GM12878 (cell line): ENCODE measurements at regions not wholly inside any gene's neighbourhood (a gene's known extent, or its start where the extent isn't known, plus 50 kb on each side); places are given as distances from the start of the nearest gene placed in this dataset.

ENCODE experiments used
- ATAC-seq: fragments of 200-7000 bp; cut with Tn5 transposase; 3 replicates; pipeline ENCODE4 v1.9.1; 2020; ENCODE audit warnings: mild to moderate bottlenecking, moderate library complexity
- BruUV-seq: library from RNA; stranded (reverse); fragments of 400-500 nt; replicated peaks from 2 replicates; lab custom pipeline; 2021; lab: Mats Ljungman, UMichigan
- CTCF ChIA-PET: fragments of 300-600 bp; sonication (Branson Sonifier 250); formaldehyde crosslinking; extraction: SDS; loops from one replicate; lab custom pipeline; 2021; ENCODE audit warnings: inconsistent platforms; lab: Yijun Ruan, JAX
- POLR2A ChIA-PET: fragments of 350-600 bp; formaldehyde crosslinking; extraction: SDS; loops from one replicate; lab custom pipeline; 2021; ENCODE audit warnings: inconsistent platforms; lab: Charles Lee
- RAD21 ChIA-PET: fragments of 300-600 bp; sonication (Branson Sonifier 250); formaldehyde crosslinking; loops from one replicate; lab custom pipeline; 2023; ENCODE audit warnings: antibody characterized with exemption; ENCODE audit not compliant: unreplicated experiment; lab: Charles Lee
- SMC1A ChIA-PET: fragments of 300-600 bp; sonication (Branson Sonifier 250); formaldehyde crosslinking; loops from one replicate; lab custom pipeline; 2023; ENCODE audit not compliant: unreplicated experiment, uncharacterized antibody; lab: Charles Lee
- DNase-seq: peaks from one replicate; pipeline ENCODE4 v3.0.0-alpha.2; 2011; ENCODE audit warnings: low read depth, low spot score
- FAIRE-seq: peaks from 3 replicates; lab custom pipeline; 2011; peaks lifted over from hg19 to GRCh38; lab: Jason Lieb, UNC
- H2AFZ ChIP-seq: 2 replicates; pipeline ENCODE4 v1.6.0; 2011; ENCODE audit warnings: low read depth, low read length, control low read depth; ENCODE audit not compliant: control insufficient read depth
- H3K27ac ChIP-seq: 2 replicates; pipeline ENCODE4 v1.5.1; 2011; ENCODE audit warnings: control low read depth; ENCODE audit not compliant: control insufficient read depth, insufficient read depth
- H3K27me3 ChIP-seq, 2 experiments: replicated peaks in 1 of 2; 2 replicates each; pipeline versions ENCODE4 v1.6.0 to v1.6.1; 2011; ENCODE audit warnings: low read length in 1 of 2; ENCODE audit not compliant: control insufficient read depth in 2 of 2, insufficient read depth in 2 of 2
- H3K36me3 ChIP-seq, 2 experiments: 2 replicates each; pipeline ENCODE4 v1.5.1; 2011; ENCODE audit warnings: low read length in 1 of 2; ENCODE audit not compliant: control insufficient read depth in 2 of 2, insufficient read depth in 2 of 2
- H3K4me1 ChIP-seq: 2 replicates; pipeline ENCODE4 v1.6.1; 2011; ENCODE audit warnings: mild to moderate bottlenecking, low read length, moderate library complexity, mixed read lengths; ENCODE audit not compliant: control insufficient read depth, insufficient read depth
- H3K4me2 ChIP-seq: 2 replicates; pipeline ENCODE4 v1.6.0; 2011; ENCODE audit warnings: control low read depth; ENCODE audit not compliant: control insufficient read depth, insufficient read depth
- H3K4me3 ChIP-seq: fragments of 200-600 bp; sonication (generic); 2 replicates; pipeline ENCODE4 v1.5.1; 2016
- H3K79me2 ChIP-seq: 2 replicates; pipeline ENCODE4 v1.6.0; 2011; ENCODE audit warnings: low read length; ENCODE audit not compliant: control insufficient read depth, insufficient read depth
- H3K9ac ChIP-seq: 2 replicates; pipeline ENCODE4 v1.8.0; 2011; ENCODE audit warnings: low read length, control low read depth, mixed read lengths; ENCODE audit not compliant: control insufficient read depth, insufficient read depth
- H3K9me3 ChIP-seq: replicated peaks from 3 replicates; pipeline ENCODE4 v1.5.1; 2011; ENCODE audit warnings: mild to moderate bottlenecking, low read length; ENCODE audit not compliant: control insufficient read depth, insufficient read depth
- H4K20me1 ChIP-seq: 2 replicates; pipeline ENCODE4 v1.6.0; 2011; ENCODE audit not compliant: control insufficient read depth, insufficient read depth
- MTA2 ChIP-seq: fragments of 450-650 bp; IDR thresholded peaks from 2 replicates; pipeline ENCODE4 v1.6.1; 2016; ENCODE audit warnings: low read depth, mild to moderate bottlenecking, moderate library complexity
- POLR2AphosphoS5 ChIP-seq: IDR thresholded peaks from 2 replicates; pipeline ENCODE4 v1.6.1; 2011; ENCODE audit warnings: mild to moderate bottlenecking, low read length, inconsistent platforms
- ZNF217 ChIP-seq: fragments of 450-650 bp; IDR thresholded peaks from 2 replicates; pipeline ENCODE4 v1.6.1; 2017; ENCODE audit warnings: antibody characterized with exemption, mild to moderate bottlenecking
- ZZZ3 ChIP-seq: IDR thresholded peaks from 2 replicates; pipeline ENCODE4 v1.6.1; 2011; ENCODE audit warnings: low read depth; ENCODE audit not compliant: control insufficient read depth, insufficient read length
- WGBS: methylation state at CpG from one replicate; pipeline ENCODE4 v1.1.6; 2016; ENCODE audit warnings: low lambda C conversion rate; ENCODE audit not compliant: insufficient replicate concordance, insufficient coverage; ENCODE audit errors: missing lambda C conversion rate; 5-methylcytosine and 5-hydroxymethylcytosine counted together
- in situ Hi-C: fragments of 300-500 bp; cut with MboI; formaldehyde crosslinking; loops from 9 replicates; pipeline ENCODE4 v1.14.3; 2018; ENCODE audit warnings: mixed read lengths
- intact Hi-C: fragments of 100-400 bp; cut with micrococcal nuclease; formaldehyde crosslinking; loops from one replicate; pipeline ENCODE4 v1.14.2; 2022; ENCODE audit not compliant: unreplicated experiment
- TF ChIP-seq, protein P1 (sequence below): fragments of 450-650 bp; IDR thresholded peaks from 2 replicates; pipeline ENCODE4 v1.6.1; 2016; ENCODE audit warnings: mild to moderate bottlenecking
- TF ChIP-seq, protein P2 (sequence below): fragments of 450-650 bp; IDR thresholded peaks from 2 replicates; pipeline ENCODE4 v1.6.1; 2017; ENCODE audit warnings: borderline replicate concordance

DNA sequence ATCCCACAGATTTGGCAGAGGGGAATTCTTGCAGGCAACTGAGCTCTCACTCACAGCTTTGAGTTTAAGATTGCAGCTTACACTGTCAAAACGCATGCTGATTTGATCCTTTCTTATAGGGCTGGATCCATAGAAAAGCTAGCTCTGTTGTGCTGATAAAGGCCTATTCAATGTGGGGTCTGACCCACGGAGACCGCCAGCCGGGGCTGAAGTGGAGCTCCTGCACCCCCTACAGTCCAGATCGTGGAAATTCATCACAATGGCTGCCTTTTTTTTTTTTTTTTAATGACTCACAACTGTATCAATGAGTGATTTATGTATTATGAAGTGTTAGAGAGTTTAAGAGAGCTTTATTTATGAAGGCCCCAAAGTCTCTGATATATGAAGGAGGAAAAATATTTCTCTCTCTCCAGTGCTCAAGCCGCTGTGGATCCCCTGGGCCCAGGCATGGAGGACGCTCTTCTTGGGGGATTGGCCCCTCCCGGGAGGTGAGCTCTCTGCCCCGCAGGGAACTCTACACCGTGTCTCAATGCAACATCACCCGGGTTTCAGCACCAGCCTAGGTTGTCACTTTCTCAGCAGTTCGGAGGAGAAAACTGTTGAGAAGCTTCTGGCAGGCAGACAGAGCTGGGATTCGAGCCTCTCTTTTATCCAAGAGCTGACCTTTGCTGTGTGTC lies 700.2 kb downstream of the IRX1 start:
- in situ Hi-C loops: no loop called here
- CTCF ChIA-PET: interaction anchor here (0.6 kb wide), 1 partner anchor 467 kb away, joined by 3 read pairs; no protein-coding TSS in a partner anchor

More for the DNA sequence above, 700.2 kb downstream of the IRX1 start:
- WGBS: 13% methylated on average over 11 of the region's 13 CpGs
- H4K20me1 ChIP-seq: no peaks in the 10 kb centered on the region
- no peaks in the 10 kb centered on the region; the same call in 2 of the 3 replicates for H3K9me3 ChIP-seq
- no peak overlapping the region for H2AFZ ChIP-seq
- intact Hi-C loops: no loop called here
- no peak overlapping the region for H3K4me3 ChIP-seq
- no peaks in the 10 kb centered on the region for H3K36me3 ChIP-seq
- FAIRE-seq (no peak), DNase-seq (no peak), ATAC-seq (no peak)
- RAD21 ChIA-PET: no interaction called here
- POLR2A ChIA-PET: no interaction called here
- H3K9ac ChIP-seq: no peak overlapping the region
- no peaks in the 10 kb centered on the region for H3K27me3 ChIP-seq
- SMC1A ChIA-PET: no interaction called here
- no peak for TF ChIP-seq ZZZ3
- TF ChIP-seq, protein P1, sequence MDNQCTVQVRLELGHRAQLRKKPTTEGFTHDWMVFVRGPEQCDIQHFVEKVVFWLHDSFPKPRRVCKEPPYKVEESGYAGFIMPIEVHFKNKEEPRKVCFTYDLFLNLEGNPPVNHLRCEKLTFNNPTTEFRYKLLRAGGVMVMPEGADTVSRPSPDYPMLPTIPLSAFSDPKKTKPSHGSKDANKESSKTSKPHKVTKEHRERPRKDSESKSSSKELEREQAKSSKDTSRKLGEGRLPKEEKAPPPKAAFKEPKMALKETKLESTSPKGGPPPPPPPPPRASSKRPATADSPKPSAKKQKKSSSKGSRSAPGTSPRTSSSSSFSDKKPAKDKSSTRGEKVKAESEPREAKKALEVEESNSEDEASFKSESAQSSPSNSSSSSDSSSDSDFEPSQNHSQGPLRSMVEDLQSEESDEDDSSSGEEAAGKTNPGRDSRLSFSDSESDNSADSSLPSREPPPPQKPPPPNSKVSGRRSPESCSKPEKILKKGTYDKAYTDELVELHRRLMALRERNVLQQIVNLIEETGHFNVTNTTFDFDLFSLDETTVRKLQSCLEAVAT: no peak
- TF ChIP-seq, protein P2, sequence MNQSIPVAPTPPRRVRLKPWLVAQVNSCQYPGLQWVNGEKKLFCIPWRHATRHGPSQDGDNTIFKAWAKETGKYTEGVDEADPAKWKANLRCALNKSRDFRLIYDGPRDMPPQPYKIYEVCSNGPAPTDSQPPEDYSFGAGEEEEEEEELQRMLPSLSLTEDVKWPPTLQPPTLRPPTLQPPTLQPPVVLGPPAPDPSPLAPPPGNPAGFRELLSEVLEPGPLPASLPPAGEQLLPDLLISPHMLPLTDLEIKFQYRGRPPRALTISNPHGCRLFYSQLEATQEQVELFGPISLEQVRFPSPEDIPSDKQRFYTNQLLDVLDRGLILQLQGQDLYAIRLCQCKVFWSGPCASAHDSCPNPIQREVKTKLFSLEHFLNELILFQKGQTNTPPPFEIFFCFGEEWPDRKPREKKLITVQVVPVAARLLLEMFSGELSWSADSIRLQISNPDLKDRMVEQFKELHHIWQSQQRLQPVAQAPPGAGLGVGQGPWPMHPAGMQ: no peak
- no peak for TF ChIP-seq MTA2
- no peak for TF ChIP-seq ZNF217
- no peak for TF ChIP-seq POLR2AphosphoS5
- TF ChIP-seq, all 136 proteins: peak for 0
- H3K4me2 ChIP-seq: no peak overlapping the region
- H3K4me1 ChIP-seq: no peaks in the 10 kb centered on the region
- H3K79me2 ChIP-seq: no peaks in the 10 kb centered on the region
- no peak overlapping the region for H3K27ac ChIP-seq
- BruUV-seq: no TSS peak
